NCI-H446 (cell line): ENCODE measurements at regions not wholly inside any gene's neighbourhood (a gene's known extent, or its start where the extent isn't known, plus 50 kb on each side); places are given as distances from the start of the nearest gene placed in this dataset.

Experiments
- DNase-seq, 2 experiments: peaks; one replicate each; lab custom pipeline; 2025; lab: John Stamatoyannopoulos, UW

- DNase-seq = no peak
Measured at GRCh38 chr10:65861249-65861648, 1064.6 kb upstream of the LRRTM3 start.
